SK-N-SH (cell line): ENCODE measurements at regions not wholly inside any gene's neighbourhood (a gene's known extent, or its start where the extent isn't known, plus 50 kb on each side); places are given as distances from the start of the nearest gene placed in this dataset.

Experiments
- CTCF ChIP-seq: fragments of 200-600 bp; sonication (generic); IDR thresholded peaks from 2 replicates; pipeline ENCODE4 v1.6.1; 2017; ENCODE audit warnings: antibody characterized with exemption, mild to moderate bottlenecking, moderate library complexity
- MXI1 ChIP-seq: IDR thresholded peaks from 2 replicates; pipeline ENCODE4 v1.6.1; 2012; ENCODE audit warnings: mild to moderate bottlenecking, low read depth, low read length, improper control_type of control experiment
- RFX5 ChIP-seq: IDR thresholded peaks from 2 replicates; pipeline ENCODE4 v1.6.1; 2012; ENCODE audit warnings: mild to moderate bottlenecking, improper control_type of control experiment, low read length
- SMC3 ChIP-seq: IDR thresholded peaks from 2 replicates; pipeline ENCODE4 v1.6.1; 2012; ENCODE audit warnings: low read depth, low read length, improper control_type of control experiment

- TF ChIP-seq CTCF (no peak), RFX5 (no peak), MXI1 (no peak), SMC3 (no peak)
These were observed 191.1 kb upstream of the TBL1X start for GRCh38 chrX:9273744-9274143.
